ENCODE measurements at regions not wholly inside any gene's neighbourhood (a gene's known extent, or its start where the extent isn't known, plus 50 kb on each side); places are given as distances from the start of the nearest gene placed in this dataset.

- TF ChIP-seq CTCF (IDR thresholded peaks at IDR 0.05; ENCODE audit: low read length): no peak
- no peak for TF ChIP-seq EZH2 (IDR thresholded peaks at IDR 0.05; ENCODE audit: borderline replicate concordance, low read length)
Measured at GRCh38 chr2:234175649-234176048, 125.1 kb downstream of the SPP2 start.
